MM.1S (cell line): ENCODE measurements at regions not wholly inside any gene's neighbourhood (a gene's known extent, or its start where the extent isn't known, plus 50 kb on each side); places are given as distances from the start of the nearest gene placed in this dataset.
"Not testable (repeated sequence)": the region's sequence is repeated elsewhere in the genome, so short reads cannot be mapped to it uniquely, and the experiment has no call there.

ENCODE experiments used
- EZH2 ChIP-seq: fragments of 300-600 bp; sonication (generic); optimal IDR thresholded peaks from 2 replicates; pipeline ENCODE3; 2017; ENCODE audit warnings: low read depth, mild to moderate bottlenecking, antibody characterized with exemption, low read length, mixed read lengths
- EZH2phosphoT487 ChIP-seq: fragments of 300-600 bp; sonication (generic); IDR thresholded peaks from 2 replicates; pipeline ENCODE4 v1.6.1; 2018; ENCODE audit warnings: antibody characterized with exemption, low read length
- TF ChIP-seq, protein P1 (sequence below): fragments of 300-600 bp; sonication (generic); IDR thresholded peaks from 2 replicates; pipeline ENCODE4 v1.5.1; 2016; ENCODE audit warnings: antibody characterized with exemption, low read length, mixed read lengths

DNA sequence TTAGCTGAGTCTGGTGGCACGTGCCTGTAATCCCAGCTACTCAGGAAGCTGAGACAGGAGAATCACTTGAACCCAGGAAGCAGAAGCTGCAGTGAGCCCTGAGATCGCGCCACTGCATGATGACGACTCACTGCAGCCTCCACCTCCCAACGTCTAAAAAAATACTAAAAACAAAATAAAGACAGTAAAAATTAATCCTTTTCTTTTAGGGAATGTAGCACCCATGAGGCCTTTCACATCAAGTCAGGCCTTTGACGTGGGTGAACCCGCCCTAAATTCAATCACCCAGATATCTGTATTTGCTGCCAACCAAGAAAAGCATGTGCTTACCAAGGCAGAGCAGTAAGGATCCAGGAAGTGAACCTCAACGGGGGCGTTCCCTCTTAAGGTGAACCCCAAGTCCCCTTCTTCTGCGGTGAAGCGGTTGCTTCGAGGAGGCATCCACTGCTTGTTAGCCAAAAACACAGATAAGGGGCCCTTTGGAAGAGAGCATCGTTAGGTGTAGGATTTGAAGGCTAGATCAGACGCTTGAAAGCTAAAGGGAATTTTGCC, 301.2 kb downstream of the GOLGA6L6 start:
- TF ChIP-seq, protein P1, sequence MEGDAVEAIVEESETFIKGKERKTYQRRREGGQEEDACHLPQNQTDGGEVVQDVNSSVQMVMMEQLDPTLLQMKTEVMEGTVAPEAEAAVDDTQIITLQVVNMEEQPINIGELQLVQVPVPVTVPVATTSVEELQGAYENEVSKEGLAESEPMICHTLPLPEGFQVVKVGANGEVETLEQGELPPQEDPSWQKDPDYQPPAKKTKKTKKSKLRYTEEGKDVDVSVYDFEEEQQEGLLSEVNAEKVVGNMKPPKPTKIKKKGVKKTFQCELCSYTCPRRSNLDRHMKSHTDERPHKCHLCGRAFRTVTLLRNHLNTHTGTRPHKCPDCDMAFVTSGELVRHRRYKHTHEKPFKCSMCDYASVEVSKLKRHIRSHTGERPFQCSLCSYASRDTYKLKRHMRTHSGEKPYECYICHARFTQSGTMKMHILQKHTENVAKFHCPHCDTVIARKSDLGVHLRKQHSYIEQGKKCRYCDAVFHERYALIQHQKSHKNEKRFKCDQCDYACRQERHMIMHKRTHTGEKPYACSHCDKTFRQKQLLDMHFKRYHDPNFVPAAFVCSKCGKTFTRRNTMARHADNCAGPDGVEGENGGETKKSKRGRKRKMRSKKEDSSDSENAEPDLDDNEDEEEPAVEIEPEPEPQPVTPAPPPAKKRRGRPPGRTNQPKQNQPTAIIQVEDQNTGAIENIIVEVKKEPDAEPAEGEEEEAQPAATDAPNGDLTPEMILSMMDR: not testable (repeated sequence)
- not testable (repeated sequence) for TF ChIP-seq EZH2phosphoT487, EZH2
